Immature natural killer cell (primary cell): ENCODE measurements at regions not wholly inside any gene's neighbourhood (a gene's known extent, or its start where the extent isn't known, plus 50 kb on each side); places are given as distances from the start of the nearest gene placed in this dataset.
A peak's percentile ranks its signal among the peaks of the same experiment; 100 is the strongest.

Source experiments
- DNase-seq, 3 donors: peaks; one replicate each; pipeline ENCODE4 v3.0.0; 2022; ENCODE audit warnings: mixed read lengths in 1 of 3
- H3K27ac Mint-ChIP-seq, 6 donors: one replicate each; pipeline ENCODE4 v1.8.0; 2020; ENCODE audit warnings: mixed read lengths in 6 of 6, mild to moderate bottlenecking in 5 of 6, inconsistent platforms in 4 of 6, moderate library complexity in 3 of 6
- H3K27me3 Mint-ChIP-seq, 3 donors: one replicate each; pipeline ENCODE4 v1.8.0; 2020 to 2021; ENCODE audit warnings: low read depth in 3 of 3, mild to moderate bottlenecking in 3 of 3, mixed read lengths in 3 of 3, moderate library complexity in 3 of 3, inconsistent platforms in 1 of 3
- H3K36me3 Mint-ChIP-seq, 3 donors: one replicate each; pipeline ENCODE4 v1.8.0; 2020; ENCODE audit warnings: mixed read lengths in 3 of 3, inconsistent platforms in 2 of 3, mild to moderate bottlenecking in 2 of 3
- H3K4me1 Mint-ChIP-seq, 2 donors: one replicate each; pipeline ENCODE4 v1.8.0; 2020; ENCODE audit warnings: inconsistent platforms in 2 of 2, mild to moderate bottlenecking in 2 of 2, mixed read lengths in 2 of 2, moderate library complexity in 1 of 2
- H3K4me3 Mint-ChIP-seq, 5 donors: one replicate each; pipeline ENCODE4 v1.8.0; 2020; ENCODE audit warnings: mild to moderate bottlenecking in 5 of 5, mixed read lengths in 5 of 5, inconsistent platforms in 3 of 5, moderate library complexity in 3 of 5
- H3K9me3 Mint-ChIP-seq, 6 donors: one replicate each; pipeline ENCODE4 v1.8.0; 2020; ENCODE audit warnings: mild to moderate bottlenecking in 6 of 6, mixed read lengths in 6 of 6, inconsistent platforms in 4 of 6, moderate library complexity in 3 of 6

DNA sequence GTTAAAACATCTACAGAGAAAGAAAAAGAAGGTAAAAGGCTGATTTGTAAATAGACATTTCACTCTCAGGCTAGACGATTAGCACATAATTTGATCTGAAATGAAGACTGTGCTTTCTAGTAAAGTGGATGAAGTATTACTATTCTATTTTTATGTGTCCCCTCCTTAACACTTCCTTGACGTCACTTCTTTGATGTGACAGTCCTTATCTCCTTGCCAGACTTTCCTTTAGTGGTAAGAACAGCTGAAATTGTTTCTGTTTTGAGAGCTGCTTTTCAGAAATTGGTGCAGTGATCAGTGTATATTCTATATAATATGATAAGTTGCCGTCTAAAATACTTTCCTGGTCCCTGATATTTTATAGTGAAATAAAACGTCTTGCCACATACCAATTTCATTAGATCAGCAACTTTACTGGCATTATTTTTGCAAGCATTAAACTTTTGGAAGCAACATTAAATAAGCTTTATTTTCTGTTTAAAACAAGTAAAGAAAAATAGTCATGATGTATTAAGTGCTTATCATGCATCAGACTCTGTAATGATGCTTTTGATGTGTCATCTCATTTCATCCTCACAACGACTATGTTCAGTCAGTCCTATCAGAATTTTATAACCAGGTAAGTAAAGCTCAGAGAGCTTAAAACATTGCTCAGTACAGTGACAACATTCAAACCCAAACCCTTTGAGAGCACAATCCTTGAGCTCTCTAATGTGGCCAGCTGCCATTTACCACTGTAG is 210.3 kb upstream of the PCDH9 start:
- Mint-ChIP-seq H3K27ac (no peak overlapping the region), H3K4me3 (no peak overlapping the region), H3K36me3 (no peaks in the 10 kb centered on the region), H3K27me3 (peaks cover 0 to under 1% (median 0%) of the 10 kb centered on the region in 3 donors), H3K9me3 (peaks cover 0 to 8% (median under 1%) of the 10 kb centered on the region in 6 donors), H3K4me1 (peaks cover 8 to 17% of the 10 kb centered on the region in 2 donors)
- DNase-seq = peak in 2 of 3 donors; percentile 1 to 4

DNA sequence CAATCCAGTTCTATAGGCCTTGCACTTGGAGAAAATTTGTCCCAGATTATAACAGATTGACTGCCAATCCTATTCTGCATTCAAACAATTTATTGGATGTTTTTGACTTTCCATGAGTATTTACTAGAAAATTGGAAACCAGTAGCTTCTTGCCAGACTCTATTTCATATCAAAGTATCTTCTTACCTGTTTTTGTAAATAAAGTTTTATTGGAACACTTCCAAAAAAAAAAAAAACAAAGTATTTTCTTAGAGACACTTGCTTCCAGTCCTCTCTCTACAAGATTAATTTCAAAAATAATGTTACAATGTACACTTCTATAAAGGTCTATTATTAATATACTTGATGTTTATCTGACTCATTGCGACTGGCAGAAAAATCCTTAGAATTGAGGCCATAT is 209.2 kb upstream of the PCDH9 start:
- H3K27me3 Mint-ChIP-seq = no peaks in the 10 kb centered on the region
- no peak for DNase-seq
- peaks cover 8 to 17% of the 10 kb centered on the region in 2 donors for H3K4me1 Mint-ChIP-seq
- peaks cover 0 to 6% (median 0%) of the 10 kb centered on the region in 6 donors for H3K9me3 Mint-ChIP-seq
- H3K4me3 Mint-ChIP-seq = no peak overlapping the region
- H3K36me3 Mint-ChIP-seq = no peaks in the 10 kb centered on the region
- H3K27ac Mint-ChIP-seq = no peak overlapping the region

DNA sequence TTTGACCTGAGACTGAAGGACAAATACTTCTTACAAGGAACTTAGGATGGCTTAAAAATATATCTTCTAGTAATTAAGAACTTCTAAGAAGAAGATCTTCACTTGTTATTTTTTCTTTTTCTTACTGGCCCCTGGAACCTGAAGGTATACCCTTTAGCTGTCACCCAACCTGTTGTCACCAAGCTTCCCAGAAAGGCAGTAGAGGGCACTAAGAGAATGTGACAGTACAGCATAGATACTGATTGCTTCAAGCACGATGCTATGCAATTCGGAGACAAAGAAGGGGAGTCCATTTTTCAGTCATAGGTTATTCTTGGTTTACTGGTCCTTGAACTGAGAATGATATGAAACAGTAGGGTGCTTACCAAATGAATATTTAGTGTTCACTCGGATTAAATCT is 208.3 kb upstream of the PCDH9 start:
- no peaks in the 10 kb centered on the region for H3K27me3 Mint-ChIP-seq
- peaks cover 0 to 6% (median 0%) of the 10 kb centered on the region in 6 donors for H3K9me3 Mint-ChIP-seq
- no peaks in the 10 kb centered on the region for H3K36me3 Mint-ChIP-seq
- no peak overlapping the region for H3K27ac Mint-ChIP-seq
- H3K4me3 Mint-ChIP-seq = no peak overlapping the region
- H3K4me1 Mint-ChIP-seq = peaks cover 8 to 17% of the 10 kb centered on the region in 2 donors
- no peak for DNase-seq

DNA sequence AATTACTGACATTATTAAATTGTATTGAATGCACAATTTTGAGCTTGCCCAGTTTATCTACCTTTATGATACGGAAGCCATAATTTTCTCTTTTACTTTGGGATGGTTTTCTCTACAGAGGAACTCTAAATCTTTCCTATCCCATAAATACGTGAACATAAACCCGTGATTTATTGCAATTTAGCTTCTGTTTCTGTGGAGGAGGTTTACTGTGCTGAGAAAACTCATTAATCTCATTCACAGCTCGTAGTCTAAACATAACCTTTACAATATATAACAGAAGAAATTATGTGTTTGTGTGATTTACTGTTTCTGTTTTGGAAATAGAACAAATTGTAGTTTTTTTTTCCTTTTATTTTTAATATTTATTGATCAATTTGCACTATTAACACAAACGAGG is 207.1 kb upstream of the PCDH9 start:
- DNase-seq = no peak
- Mint-ChIP-seq H3K27ac (no peak overlapping the region), H3K4me3 (no peak overlapping the region), H3K9me3 (peaks cover 0 to 6% (median 0%) of the 10 kb centered on the region in 6 donors), H3K36me3 (no peaks in the 10 kb centered on the region), H3K4me1 (peaks cover 8 to 17% of the 10 kb centered on the region in 2 donors), H3K27me3 (no peaks in the 10 kb centered on the region)

DNA sequence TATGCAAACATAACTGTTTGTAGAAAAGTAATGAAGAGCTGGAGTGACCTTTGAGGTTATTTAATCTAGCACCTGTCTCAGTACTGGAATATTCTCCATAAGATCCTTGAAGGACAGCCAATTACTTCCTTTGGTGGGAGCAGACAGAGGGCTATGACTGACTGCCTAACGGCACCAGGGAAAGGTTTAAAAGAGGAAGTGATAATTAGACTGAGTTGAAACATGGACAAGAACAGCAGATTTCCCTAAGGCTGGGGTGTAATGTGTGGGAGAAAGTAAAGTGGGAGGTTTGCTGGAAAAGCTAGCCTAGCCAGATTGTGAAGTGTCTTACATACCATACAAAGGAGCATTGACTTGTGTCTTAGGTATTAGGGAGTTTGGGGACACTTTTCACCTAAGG is 191.3 kb upstream of the PCDH9 start:
- Mint-ChIP-seq H3K4me1 (no peaks in the 10 kb centered on the region), H3K27me3 (no peaks in the 10 kb centered on the region), H3K4me3 (no peak overlapping the region), H3K9me3 (peaks cover 0 to 2% (median 0%) of the 10 kb centered on the region in 6 donors), H3K27ac (no peak overlapping the region), H3K36me3 (no peaks in the 10 kb centered on the region)
- DNase-seq = no peak

DNA sequence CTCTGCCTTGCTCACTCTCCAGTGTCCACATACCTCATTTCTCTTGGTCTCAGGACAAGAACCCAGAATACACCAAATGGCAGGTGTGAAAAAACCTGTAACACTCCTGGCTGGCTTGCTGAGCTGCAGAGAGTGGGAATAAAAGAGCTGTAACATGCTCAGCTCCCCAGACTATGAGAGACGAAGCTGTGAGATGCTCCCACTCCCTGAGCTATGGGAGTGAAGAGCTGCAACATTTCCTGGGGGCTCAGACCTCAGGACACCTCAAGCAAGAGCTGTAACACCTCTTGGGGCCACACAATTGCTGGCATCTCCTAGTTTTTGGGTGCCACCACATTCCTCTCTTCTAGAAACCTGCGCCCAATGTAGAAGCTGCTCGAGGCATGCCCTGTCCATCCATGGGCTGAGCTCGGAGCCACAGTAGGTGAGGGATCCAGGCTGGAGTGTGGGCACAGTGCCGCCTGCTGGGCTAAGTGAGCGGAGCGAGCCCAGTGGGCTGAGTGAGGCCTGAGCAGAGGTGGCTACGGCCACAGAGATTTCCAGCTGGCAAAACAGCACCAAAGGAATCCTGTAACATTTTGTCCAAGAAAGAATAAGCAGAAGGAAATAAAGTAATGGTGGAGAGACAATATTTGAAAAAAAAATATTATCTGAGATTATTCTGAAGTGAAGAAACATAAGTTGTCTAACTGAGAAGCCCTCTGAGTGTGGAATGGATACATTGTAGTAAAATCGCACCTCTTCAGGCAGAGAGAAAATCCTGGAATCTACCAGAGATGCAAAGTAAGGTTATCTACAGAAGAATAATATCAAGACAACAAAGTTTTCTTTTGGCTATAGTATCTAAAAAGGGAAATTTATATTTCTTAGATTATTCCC is 186.2 kb upstream of the PCDH9 start:
- no peak overlapping the region for H3K4me3 Mint-ChIP-seq
- H3K4me1 Mint-ChIP-seq = no peaks in the 10 kb centered on the region
- peaks cover 0 to 3% (median 2%) of the 10 kb centered on the region in 3 donors for H3K27me3 Mint-ChIP-seq
- peaks cover 0 to 4% (median 1%) of the 10 kb centered on the region in 6 donors for H3K9me3 Mint-ChIP-seq
- no peak overlapping the region for H3K27ac Mint-ChIP-seq
- H3K36me3 Mint-ChIP-seq = no peaks in the 10 kb centered on the region
- no peak for DNase-seq

DNA sequence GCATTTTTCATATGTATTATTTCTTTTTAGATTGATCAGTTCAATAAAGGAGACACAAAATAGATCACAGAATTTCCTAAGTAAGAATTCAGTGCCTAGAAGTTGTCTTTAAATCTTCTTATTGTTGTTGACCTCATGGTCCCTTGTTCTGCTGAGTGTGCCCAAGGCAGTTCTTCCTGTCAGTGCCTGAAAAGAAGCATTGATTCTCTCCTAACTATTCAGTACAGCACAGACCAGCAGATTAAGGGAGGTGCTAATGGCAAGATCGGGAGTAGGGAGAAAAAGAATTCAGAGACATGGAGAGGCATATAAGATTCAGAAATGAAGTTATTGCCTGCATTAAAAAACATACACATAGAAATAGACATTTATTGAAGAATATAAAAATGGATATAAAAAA is 180.5 kb upstream of the PCDH9 start:
- H3K9me3 Mint-ChIP-seq = peaks cover 0 to 4% (median 0%) of the 10 kb centered on the region in 6 donors
- no peak for DNase-seq
- H3K4me1 Mint-ChIP-seq = peaks cover 34 to 44% of the 10 kb centered on the region in 2 donors
- no peak overlapping the region for H3K4me3 Mint-ChIP-seq
- peaks cover 0 to 3% (median 2%) of the 10 kb centered on the region in 3 donors for H3K27me3 Mint-ChIP-seq
- H3K36me3 Mint-ChIP-seq = no peaks in the 10 kb centered on the region
- peak overlapping the region in 5 of 6 donors; percentile 26 to 85 (median 36) for H3K27ac Mint-ChIP-seq

DNA sequence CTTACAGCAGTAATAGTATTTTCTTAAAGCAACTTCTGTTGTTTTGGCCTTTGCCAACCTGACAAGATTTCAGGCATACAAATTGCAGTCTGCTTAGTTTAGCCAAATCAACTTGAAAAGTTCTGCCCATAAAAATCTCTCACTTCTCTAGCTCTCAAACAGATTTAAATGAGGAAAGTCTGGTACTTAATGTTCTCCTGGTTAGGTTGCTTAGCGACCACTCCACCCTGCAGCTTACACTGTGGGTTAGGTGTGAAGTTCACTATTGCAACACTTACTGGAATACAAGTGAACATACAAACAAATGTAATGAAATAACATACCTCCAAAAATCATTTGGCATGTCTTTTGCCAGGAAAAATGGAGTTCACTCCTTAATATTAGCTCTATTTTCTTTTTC is 178.7 kb upstream of the PCDH9 start:
- Mint-ChIP-seq H3K36me3 (no peaks in the 10 kb centered on the region), H3K4me1 (peaks cover 34 to 44% of the 10 kb centered on the region in 2 donors), H3K4me3 (peak overlapping the region; percentile 12 to 68 (median 56)), H3K27me3 (peaks cover 0 to 1% (median under 1%) of the 10 kb centered on the region in 3 donors), H3K9me3 (peaks cover 0 to 4% (median 0%) of the 10 kb centered on the region in 6 donors), H3K27ac (peak overlapping the region; percentile 72 to 84 (median 79))
- DNase-seq = peak; percentile 42 to 66 (median 61)

DNA sequence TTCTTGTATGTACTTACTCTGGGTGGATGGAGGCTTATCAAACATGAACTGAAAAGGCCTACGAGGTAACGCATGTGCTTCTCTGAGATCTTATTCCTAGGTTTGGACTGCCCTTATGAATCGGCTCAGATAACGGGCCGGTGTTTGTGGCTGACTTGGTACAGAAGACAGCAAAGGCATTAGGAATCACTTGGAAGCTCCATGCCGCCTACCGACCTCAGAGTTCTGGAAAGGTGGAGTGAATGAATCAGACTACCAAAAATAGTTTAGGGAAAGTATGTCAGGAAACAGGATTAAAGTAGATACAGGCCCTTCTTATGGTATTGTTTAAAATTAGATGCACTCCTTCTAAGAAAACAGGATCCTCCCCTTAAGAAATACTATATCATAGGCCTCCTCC is 172.4 kb upstream of the PCDH9 start:
- H3K27me3 Mint-ChIP-seq = peaks cover 0 to 4% (median 0%) of the 10 kb centered on the region in 3 donors
- no peak overlapping the region for H3K27ac Mint-ChIP-seq
- no peak for DNase-seq

DNA sequence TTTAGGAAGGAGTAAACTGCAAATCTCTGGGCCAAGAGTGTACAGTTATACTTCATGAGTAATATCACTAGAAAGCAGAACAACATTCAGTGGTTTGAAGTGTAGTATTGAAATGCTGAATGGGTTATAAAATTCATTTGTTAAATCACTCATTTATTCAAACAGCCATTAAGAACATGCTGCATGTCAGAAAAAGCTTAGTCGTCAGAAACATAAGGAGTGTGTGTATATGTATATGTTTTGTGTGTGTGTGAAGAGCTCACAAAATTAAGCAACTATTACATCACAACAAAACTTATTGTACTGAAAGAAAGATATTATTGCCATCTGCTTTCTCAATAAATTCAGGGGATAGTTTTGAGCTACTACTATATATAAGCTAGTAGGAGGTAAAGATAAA is 165.4 kb upstream of the PCDH9 start:
- no peaks in the 10 kb centered on the region for H3K36me3 Mint-ChIP-seq
- H3K4me3 Mint-ChIP-seq = no peak overlapping the region
- H3K4me1 Mint-ChIP-seq = peaks cover 0 to 1% of the 10 kb centered on the region in 2 donors
- no peak overlapping the region for H3K27ac Mint-ChIP-seq
- H3K9me3 Mint-ChIP-seq = peaks cover 0 to 18% (median 8%) of the 10 kb centered on the region in 6 donors
- H3K27me3 Mint-ChIP-seq = peaks cover 0 to 4% (median 0%) of the 10 kb centered on the region in 3 donors
- DNase-seq = no peak

More for the DNA sequence above, 172.4 kb upstream of the PCDH9 start:
- H3K4me1 Mint-ChIP-seq = peaks cover 12 to 13% of the 10 kb centered on the region in 2 donors
- peaks cover 0 to 29% (median 9%) of the 10 kb centered on the region in 6 donors for H3K9me3 Mint-ChIP-seq
- no peak overlapping the region for H3K4me3 Mint-ChIP-seq
- no peaks in the 10 kb centered on the region for H3K36me3 Mint-ChIP-seq

DNA sequence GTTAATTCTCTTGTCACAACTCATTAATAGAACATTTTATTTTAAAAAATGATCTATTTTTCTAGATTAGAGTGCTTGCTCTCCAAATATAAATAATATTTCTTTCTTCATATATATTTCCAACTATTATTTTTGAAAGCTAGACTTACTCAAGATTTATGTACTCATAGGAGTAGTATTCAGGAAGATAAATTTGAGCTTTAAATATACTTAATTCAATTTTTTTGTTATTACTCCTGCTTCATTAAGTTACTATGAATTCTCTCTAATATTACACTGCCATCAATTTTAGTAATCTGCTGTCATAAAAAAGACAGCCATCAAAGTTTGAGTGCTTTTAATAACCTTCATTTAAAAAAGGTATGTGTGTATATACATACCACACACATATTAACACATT is 161.9 kb upstream of the PCDH9 start:
- no peak for DNase-seq
- H3K4me1 Mint-ChIP-seq = no peaks in the 10 kb centered on the region
- H3K27ac Mint-ChIP-seq = no peak overlapping the region
- no peaks in the 10 kb centered on the region for H3K36me3 Mint-ChIP-seq
- peaks cover 0 to 5% (median 0%) of the 10 kb centered on the region in 6 donors for H3K9me3 Mint-ChIP-seq
- H3K27me3 Mint-ChIP-seq = no peaks in the 10 kb centered on the region
- no peak overlapping the region for H3K4me3 Mint-ChIP-seq

DNA sequence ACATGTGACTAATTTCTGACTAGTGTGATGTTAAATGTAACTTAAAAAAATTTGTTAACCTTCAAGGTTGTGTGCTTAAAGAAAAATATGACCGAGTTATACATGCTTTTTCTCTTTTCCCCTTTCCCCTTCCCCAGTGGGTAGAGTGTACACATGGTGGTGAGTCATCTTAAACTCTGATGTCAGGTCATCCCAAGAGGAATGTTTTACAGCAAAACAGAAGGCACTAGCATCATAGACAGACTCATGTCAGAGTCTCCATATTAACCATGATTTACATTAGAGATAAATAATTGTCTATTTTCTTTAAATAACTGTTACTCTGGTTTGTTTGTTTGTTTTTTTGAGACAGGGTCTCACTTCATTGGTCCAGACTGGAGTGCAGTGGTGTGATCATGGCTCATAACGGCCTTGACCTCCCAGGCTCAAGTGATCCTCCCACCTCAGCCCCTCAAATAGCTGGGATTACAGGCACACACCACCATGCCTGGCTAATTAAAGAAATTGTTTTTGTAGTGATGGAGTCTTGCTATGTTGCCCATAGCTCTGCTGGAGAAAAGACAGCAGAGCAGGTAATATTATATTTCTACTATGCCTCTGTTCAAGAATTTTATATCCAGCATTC is 160.4 kb upstream of the PCDH9 start:
- Mint-ChIP-seq H3K27me3 (no peaks in the 10 kb centered on the region), H3K27ac (no peak overlapping the region), H3K4me1 (no peaks in the 10 kb centered on the region), H3K9me3 (peaks cover 0 to 11% (median 2%) of the 10 kb centered on the region in 6 donors), H3K4me3 (no peak overlapping the region), H3K36me3 (no peaks in the 10 kb centered on the region)
- DNase-seq = no peak

DNA sequence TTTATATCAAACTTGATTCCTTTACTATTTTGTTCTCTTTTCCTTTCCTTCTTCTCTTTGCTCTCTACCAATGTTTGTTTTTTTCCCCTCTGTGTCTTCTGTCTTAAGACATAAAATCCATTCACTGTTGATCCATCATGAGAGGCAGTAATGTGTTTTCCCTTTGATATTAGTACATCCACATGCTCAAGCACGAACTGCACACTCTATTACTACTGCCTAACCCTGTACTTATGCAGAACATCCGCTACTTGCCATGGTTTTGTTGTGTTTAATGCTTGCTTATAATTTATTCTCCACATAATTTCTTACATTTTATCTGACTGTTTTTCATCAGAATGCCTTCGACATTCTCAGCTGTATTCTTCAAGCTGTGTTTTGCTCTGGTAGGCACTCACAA is 159.0 kb upstream of the PCDH9 start:
- Mint-ChIP-seq H3K4me3 (no peak overlapping the region), H3K4me1 (no peaks in the 10 kb centered on the region), H3K9me3 (peaks cover 0 to 11% (median 1%) of the 10 kb centered on the region in 6 donors), H3K36me3 (no peaks in the 10 kb centered on the region), H3K27ac (peak overlapping the region in 1 of 6 donors; percentile 6), H3K27me3 (no peaks in the 10 kb centered on the region)
- DNase-seq = no peak
